ENCODE measurements at regions not wholly inside any gene's neighbourhood (a gene's known extent, or its start where the extent isn't known, plus 50 kb on each side); places are given as distances from the start of the nearest gene placed in this dataset.

GRCh38 chr9:129386812-129387177, 208.7 kb upstream of the IER5L start:
- no peak for TF ChIP-seq EZH2 (IDR thresholded peaks at IDR 0.05)
- TF ChIP-seq POLR2AphosphoS5 (IDR thresholded peaks at IDR 0.05; ENCODE audit: borderline replicate concordance, low read depth, low read length) = no peak
- no peak for TF ChIP-seq FOXP2 (optimal IDR thresholded peaks at IDR 0.05; ENCODE audit: control extremely low read depth, extremely low read length, insufficient read depth)
